ENCODE measurements at regions not wholly inside any gene's neighbourhood (a gene's known extent, or its start where the extent isn't known, plus 50 kb on each side); places are given as distances from the start of the nearest gene placed in this dataset.

GRCh38 chr6:40205004-40205403 is 270.7 kb upstream of the MOCS1 start:
- no peak for TF ChIP-seq CTCF (IDR thresholded peaks at IDR 0.05; ENCODE audit: poor library complexity)
- no peak for TF ChIP-seq EZH2 (IDR thresholded peaks at IDR 0.05; ENCODE audit: borderline replicate concordance)
- no peak for TF ChIP-seq EZH2phosphoT487 (IDR thresholded peaks at IDR 0.05; ENCODE audit: low read depth, severe bottlenecking, unreplicated experiment)
